DND-41 (cell line): ENCODE measurements at regions not wholly inside any gene's neighbourhood (a gene's known extent, or its start where the extent isn't known, plus 50 kb on each side); places are given as distances from the start of the nearest gene placed in this dataset.
"Not testable (repeated sequence)": the region's sequence is repeated elsewhere in the genome, so short reads cannot be mapped to it uniquely, and the experiment has no call there.

ENCODE experiments used
- ATAC-seq: fragments of 200-7000 bp; cut with Tn5 transposase; 3 replicates; pipeline ENCODE4 v1.9.1; 2021; ENCODE audit warnings: low read depth; ENCODE audit not compliant: insufficient read depth
- DNase-seq: peaks from one replicate; pipeline ENCODE4 v3.0.0-alpha.2; 2020
- H2AFZ ChIP-seq: 2 replicates; pipeline ENCODE4 v1.6.0; 2012; ENCODE audit warnings: low read depth, low read length
- H3K27ac ChIP-seq: 2 replicates; pipeline ENCODE4 v1.5.1; 2012; ENCODE audit warnings: low read length, inconsistent platforms
- H3K27me3 ChIP-seq: fragments of 200-600 bp; sonication (generic); 2 replicates; pipeline ENCODE4 v1.6.0; 2012; ENCODE audit warnings: low read length, mild to moderate bottlenecking, inconsistent platforms; ENCODE audit not compliant: insufficient read depth, poor library complexity
- H3K36me3 ChIP-seq: 2 replicates; pipeline ENCODE4 v1.5.1; 2012; ENCODE audit warnings: low read length, inconsistent platforms; ENCODE audit not compliant: insufficient read depth
- H3K4me1 ChIP-seq: 2 replicates; pipeline ENCODE4 v1.5.1; 2012; ENCODE audit warnings: mild to moderate bottlenecking, low read length; ENCODE audit not compliant: insufficient read depth
- H3K4me2 ChIP-seq: 2 replicates; pipeline ENCODE4 v1.6.0; 2012; ENCODE audit warnings: mild to moderate bottlenecking, moderate library complexity, low read length, inconsistent platforms; ENCODE audit not compliant: insufficient read depth
- H3K4me3 ChIP-seq, 2 experiments: fragments of 200-600 bp in 1 of 2; shearing (Covaris generic) in 1 of 2; 2 replicates each; pipeline ENCODE4 v1.5.1; 2012 to 2016; ENCODE audit warnings: inconsistent platforms in 2 of 2, low read length in 2 of 2, mild to moderate bottlenecking in 2 of 2, low read depth in 1 of 2, moderate library complexity in 1 of 2
- H3K79me2 ChIP-seq: 2 replicates; pipeline ENCODE4 v1.6.0; 2012; ENCODE audit warnings: low read length, inconsistent platforms; ENCODE audit not compliant: insufficient read depth
- H3K9ac ChIP-seq: 2 replicates; pipeline ENCODE4 v1.6.0; 2012; ENCODE audit warnings: low read depth, mild to moderate bottlenecking, inconsistent platforms, low read length, moderate library complexity
- H3K9me3 ChIP-seq: 2 replicates; pipeline ENCODE4 v1.5.1; 2012; ENCODE audit warnings: low read length, moderate library complexity, mild to moderate bottlenecking, inconsistent platforms; ENCODE audit not compliant: insufficient read depth, severe bottlenecking
- H4K20me1 ChIP-seq: 2 replicates; pipeline ENCODE4 v1.6.0; 2012; ENCODE audit warnings: low read length; ENCODE audit not compliant: insufficient read depth
- CTCF ChIP-seq: IDR thresholded peaks from 2 replicates; pipeline ENCODE4 v1.5.1; 2012; ENCODE audit warnings: borderline replicate concordance, low read length, moderate library complexity, mild to moderate bottlenecking; ENCODE audit not compliant: poor library complexity, severe bottlenecking; ENCODE audit errors: extremely low read depth
- EZH2 ChIP-seq: IDR thresholded peaks from 3 replicates; pipeline ENCODE4 v1.6.1; 2012; ENCODE audit warnings: borderline replicate concordance, low read depth, mild to moderate bottlenecking, moderate library complexity, low read length, inconsistent platforms; ENCODE audit not compliant: severe bottlenecking

DNA sequence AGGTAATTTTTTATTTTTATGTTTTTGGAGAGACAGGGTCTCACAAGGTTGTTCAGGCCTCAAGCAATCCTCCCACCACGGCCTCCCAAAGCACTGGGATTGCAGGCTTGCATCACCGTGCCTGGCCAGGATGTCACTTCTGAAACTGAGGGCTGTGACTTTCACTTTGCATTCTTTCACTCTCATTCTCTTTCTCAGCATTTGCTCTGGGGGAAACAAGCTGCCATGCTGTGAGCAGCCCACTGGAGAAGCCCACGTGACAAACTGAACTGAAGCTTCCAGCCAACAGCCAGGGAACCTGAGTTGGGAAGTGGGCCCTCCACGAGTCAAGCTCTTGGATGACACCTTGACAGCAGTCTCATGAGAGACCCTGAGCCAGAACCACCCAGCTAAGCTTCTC is 109.4 kb downstream of the C5orf15 start:
- Histone ChIP-seq H4K20me1 (no peaks in the 10 kb centered on the region), H2AFZ (no peak overlapping the region), H3K36me3 (no peaks in the 10 kb centered on the region), H3K27me3 (peaks cover 3% of the 10 kb centered on the region), H3K4me2 (no peak overlapping the region), H3K9me3 (peaks cover 8% of the 10 kb centered on the region), H3K9ac (no peak overlapping the region), H3K4me1 (no peaks in the 10 kb centered on the region), H3K79me2 (no peaks in the 10 kb centered on the region), H3K4me3 (no peak overlapping the region), H3K27ac (no peak overlapping the region)
- TF ChIP-seq EZH2, result no peak
- TF ChIP-seq CTCF, result no peak
- ATAC-seq (no peak), DNase-seq (no peak)

- H3K27ac ChIP-seq, H3K36me3 ChIP-seq, H3K9me3 ChIP-seq, H4K20me1 ChIP-seq, DNase-seq, H3K27me3 ChIP-seq, H3K9ac ChIP-seq, H3K79me2 ChIP-seq, H2AFZ ChIP-seq, ATAC-seq, H3K4me1 ChIP-seq, H3K4me2 ChIP-seq, H3K4me3 ChIP-seq: not testable (repeated sequence)
Measured at GRCh38 chr5:133857595-133858313, 110.7 kb downstream of the C5orf15 start.

DNA sequence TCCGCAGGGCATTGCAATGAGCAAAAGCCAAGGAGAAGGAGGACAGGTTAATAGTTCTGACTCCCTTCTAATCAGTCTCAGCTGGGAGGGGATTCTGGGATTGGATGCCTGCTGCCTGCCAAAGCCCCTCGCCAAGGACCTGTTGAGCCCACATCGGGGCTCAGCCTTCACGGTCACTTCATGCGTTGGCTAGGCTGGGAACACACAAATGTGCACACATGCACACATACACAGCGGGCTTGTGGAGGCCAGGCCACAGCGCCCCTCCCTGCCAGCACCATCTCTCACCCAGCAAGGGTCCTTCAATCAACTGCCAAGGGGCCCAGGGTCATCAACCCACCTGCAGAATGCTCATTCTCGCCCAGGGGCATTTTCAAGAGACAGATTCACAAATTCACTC is 113.9 kb downstream of the C5orf15 start:
- Histone ChIP-seq H3K36me3 (no peaks in the 10 kb centered on the region), H3K9me3 (peaks cover 7% of the 10 kb centered on the region), H3K4me1 (peaks cover 5% of the 10 kb centered on the region), H2AFZ (no peak overlapping the region), H3K4me3 (no peak overlapping the region), H4K20me1 (no peaks in the 10 kb centered on the region), H3K79me2 (no peaks in the 10 kb centered on the region), H3K4me2 (no peak overlapping the region), H3K27me3 (peaks cover 7% of the 10 kb centered on the region), H3K27ac (no peak overlapping the region), H3K9ac (no peak overlapping the region)
- ATAC-seq, result no peak
- DNase-seq, result no peak
- TF ChIP-seq EZH2 (no peak), CTCF (no peak)

- peaks cover 13% of the 10 kb centered on the region for H3K4me1 ChIP-seq
- H3K79me2 ChIP-seq, result no peaks in the 10 kb centered on the region
- DNase-seq (no peak), ATAC-seq (no peak)
- no peak overlapping the region for H3K27ac ChIP-seq
- no peaks in the 10 kb centered on the region; the same call in 1 of the 2 replicates for H4K20me1 ChIP-seq
- H3K9me3 ChIP-seq, result no peaks in the 10 kb centered on the region
- H2AFZ ChIP-seq, result no peak overlapping the region
- H3K27me3 ChIP-seq, result peaks cover 7% of the 10 kb centered on the region
- no peak overlapping the region for H3K9ac ChIP-seq
- no peak overlapping the region for H3K4me2 ChIP-seq
- no peak overlapping the region for H3K4me3 ChIP-seq
- no peaks in the 10 kb centered on the region for H3K36me3 ChIP-seq
- no peak for TF ChIP-seq CTCF
- TF ChIP-seq EZH2, result no peak
Measured at GRCh38 chr5:133853646-133854365, 114.6 kb downstream of the C5orf15 start.
